Glutamatergic neuron (in vitro differentiated cells): ENCODE measurements at regions not wholly inside any gene's neighbourhood (a gene's known extent, or its start where the extent isn't known, plus 50 kb on each side); places are given as distances from the start of the nearest gene placed in this dataset.
"Not testable (repeated sequence)": the region's sequence is repeated elsewhere in the genome, so short reads cannot be mapped to it uniquely, and the experiment has no call there.

Experiments
- DNase-seq: peaks from one replicate; pipeline ENCODE4 v3.0.0; 2022
- H3K27ac Mint-ChIP-seq: one replicate; pipeline ENCODE4 v1.8.0; 2020; ENCODE audit warnings: mild to moderate bottlenecking, mixed read lengths, inconsistent platforms; ENCODE audit not compliant: unreplicated experiment
- H3K27me3 Mint-ChIP-seq: one replicate; pipeline ENCODE4 v1.8.0; 2020; ENCODE audit warnings: mild to moderate bottlenecking, moderate library complexity, mixed read lengths, inconsistent platforms; ENCODE audit not compliant: unreplicated experiment
- H3K36me3 Mint-ChIP-seq: one replicate; pipeline ENCODE4 v1.8.0; 2020; ENCODE audit warnings: mild to moderate bottlenecking, mixed read lengths, inconsistent platforms; ENCODE audit not compliant: unreplicated experiment
- H3K4me1 Mint-ChIP-seq: one replicate; pipeline ENCODE4 v1.8.0; 2020; ENCODE audit warnings: mild to moderate bottlenecking, low read depth, mixed read lengths, inconsistent platforms; ENCODE audit not compliant: unreplicated experiment
- H3K4me3 Mint-ChIP-seq: one replicate; pipeline ENCODE4 v1.8.0; 2020; ENCODE audit warnings: mild to moderate bottlenecking, mixed read lengths, inconsistent platforms; ENCODE audit not compliant: unreplicated experiment
- H3K9me3 Mint-ChIP-seq: one replicate; pipeline ENCODE4 v1.8.0; 2020; ENCODE audit warnings: mild to moderate bottlenecking, moderate library complexity, mixed read lengths, inconsistent platforms; ENCODE audit not compliant: unreplicated experiment
- CTCF ChIP-seq: fragments of 200-600 bp; sonication (generic); IDR thresholded peaks from one replicate; pipeline ENCODE4 v1.5.0; 2021; ENCODE audit not compliant: partially characterized antibody, unreplicated experiment

DNA sequence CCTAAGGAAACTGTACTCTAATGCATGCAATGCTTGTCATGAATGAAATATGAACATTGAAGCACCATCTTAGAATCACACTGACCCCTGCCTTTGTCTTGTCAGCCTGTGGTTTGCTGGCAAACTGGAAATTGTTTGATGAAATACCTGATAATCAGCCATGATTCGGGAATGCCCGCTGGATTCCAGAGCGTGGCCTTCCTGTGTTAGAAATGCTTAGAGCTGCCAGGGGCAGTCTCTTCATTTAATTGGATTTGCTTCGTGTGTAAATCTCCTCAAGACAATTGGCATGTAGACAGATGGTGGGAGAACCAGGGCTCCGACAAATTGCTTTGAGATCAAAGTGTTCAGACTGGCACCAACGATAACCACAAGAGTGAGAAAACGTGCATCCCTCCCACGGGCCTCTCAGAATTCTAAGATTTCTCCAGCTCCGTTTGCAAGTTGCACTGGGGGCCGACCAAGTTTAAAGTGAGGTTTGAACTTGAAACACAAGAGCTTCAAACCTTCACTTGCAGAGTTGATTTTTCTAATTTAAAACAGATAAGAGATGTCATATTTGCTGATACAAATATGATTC lies 146.2 kb downstream of the ARRDC4 start:
- H3K4me1 Mint-ChIP-seq, H3K27ac Mint-ChIP-seq, DNase-seq, H3K9me3 Mint-ChIP-seq, H3K36me3 Mint-ChIP-seq, H3K4me3 Mint-ChIP-seq, H3K27me3 Mint-ChIP-seq: not testable (repeated sequence)

GRCh38 chr15:98111806-98112205 lies 151.3 kb downstream of the ARRDC4 start:
- no peak overlapping the region for H3K4me3 Mint-ChIP-seq
- TF ChIP-seq CTCF, result no peak
- peaks cover 2% of the 10 kb centered on the region for H3K9me3 Mint-ChIP-seq
- no peak overlapping the region for H3K27ac Mint-ChIP-seq
- no peaks in the 10 kb centered on the region for H3K36me3 Mint-ChIP-seq
- H3K27me3 Mint-ChIP-seq, result no peaks in the 10 kb centered on the region
- H3K4me1 Mint-ChIP-seq, result no peaks in the 10 kb centered on the region
- DNase-seq, result no peak

DNA sequence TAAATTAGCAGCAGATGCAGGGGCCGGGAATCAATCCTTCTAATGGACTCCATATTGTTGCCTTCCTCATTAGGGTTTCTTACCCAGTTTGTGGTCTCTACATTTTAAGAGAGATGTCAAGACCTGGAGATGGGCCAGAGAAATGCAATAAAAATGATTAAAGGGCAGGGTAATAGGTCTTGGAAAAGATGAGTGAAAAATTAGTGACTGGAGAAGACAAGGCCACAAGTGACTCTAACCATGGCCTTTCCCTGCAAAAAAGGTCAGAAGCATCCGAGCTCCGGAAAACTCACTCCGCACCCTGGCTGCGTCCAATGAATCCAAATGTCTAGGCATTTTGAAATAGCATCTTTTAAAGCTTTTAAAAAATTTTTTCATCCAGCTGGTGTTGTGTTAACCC lies 152.8 kb downstream of the ARRDC4 start:
- H3K36me3 Mint-ChIP-seq, result no peaks in the 10 kb centered on the region
- no peak overlapping the region for H3K4me3 Mint-ChIP-seq
- DNase-seq, result no peak
- H3K27me3 Mint-ChIP-seq, result no peaks in the 10 kb centered on the region
- H3K4me1 Mint-ChIP-seq, result no peaks in the 10 kb centered on the region
- H3K9me3 Mint-ChIP-seq, result peaks cover 2% of the 10 kb centered on the region
- H3K27ac Mint-ChIP-seq, result no peak overlapping the region
- TF ChIP-seq CTCF, result no peak

DNA sequence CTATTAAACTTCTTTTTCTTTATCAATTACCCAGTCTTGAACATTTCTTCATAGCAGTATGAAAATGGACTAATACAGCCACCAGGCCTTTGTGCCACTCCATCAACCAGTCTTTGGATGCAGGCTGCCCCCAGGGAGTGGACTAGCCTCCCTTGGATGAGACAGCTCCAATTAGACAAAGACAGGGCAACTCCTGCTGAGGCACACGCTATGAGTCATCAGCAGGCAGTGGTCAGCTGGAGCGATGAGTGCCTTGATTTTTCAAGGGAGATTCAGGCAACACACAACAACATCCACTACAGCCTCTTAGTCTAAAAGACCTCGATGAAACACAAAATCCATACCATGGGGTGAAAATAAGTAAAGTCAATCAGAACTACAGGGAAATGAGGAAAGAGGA lies 160.1 kb downstream of the ARRDC4 start:
- Mint-ChIP-seq H3K9me3 (peaks cover 5% of the 10 kb centered on the region), H3K4me3 (no peak overlapping the region), H3K27me3 (peaks cover 3% of the 10 kb centered on the region), H3K36me3 (no peaks in the 10 kb centered on the region), H3K27ac (no peak overlapping the region), H3K4me1 (peaks cover 3% of the 10 kb centered on the region)
- no peak for DNase-seq
- TF ChIP-seq CTCF, result no peak

DNA sequence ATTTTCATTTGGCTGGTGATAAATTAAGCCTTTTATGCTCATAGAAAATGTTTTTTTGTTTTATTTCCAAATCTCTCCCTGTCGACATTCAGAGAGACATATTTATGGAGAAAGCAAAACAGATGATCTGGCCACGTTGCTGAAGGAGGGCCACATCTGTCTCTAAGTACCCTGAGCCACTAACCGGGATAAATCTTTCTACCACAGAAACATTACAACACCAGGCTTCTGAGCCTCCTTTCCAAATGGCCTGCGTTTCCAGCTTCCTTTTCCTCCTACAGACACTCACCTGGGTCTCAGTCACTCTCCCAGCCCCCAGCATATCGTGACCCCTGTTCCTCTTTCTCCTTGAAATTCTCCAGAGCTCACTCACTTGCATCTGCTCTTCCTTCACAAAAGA lies 161.0 kb downstream of the ARRDC4 start:
- Mint-ChIP-seq H3K4me3 (no peak overlapping the region), H3K36me3 (no peaks in the 10 kb centered on the region), H3K4me1 (peaks cover 3% of the 10 kb centered on the region), H3K27me3 (peaks cover 3% of the 10 kb centered on the region), H3K27ac (no peak overlapping the region), H3K9me3 (peaks cover 3% of the 10 kb centered on the region)
- DNase-seq, result no peak
- TF ChIP-seq CTCF, result no peak
